Suprapubic skin (tissue), 3 donors: ENCODE measurements at regions not wholly inside any gene's neighbourhood (a gene's known extent, or its start where the extent isn't known, plus 50 kb on each side); places are given as distances from the start of the nearest gene placed in this dataset.

Experiments
- CTCF ChIP-seq, 2 donors: fragments of 200-600 bp in 1 of 2; fragments of 450-650 bp in 1 of 2; sonication (generic) in 1 of 2; IDR thresholded peaks; one replicate each; pipeline ENCODE4 v1.5.1; 2016 to 2019; ENCODE audit warnings: antibody characterized with exemption in 2 of 2, mild to moderate bottlenecking in 1 of 2, moderate library complexity in 1 of 2
- EP300 ChIP-seq: sonication (generic); formaldehyde crosslinking; IDR thresholded peaks from one replicate; pipeline ENCODE4 v1.6.1; 2017; ENCODE audit warnings: antibody characterized with exemption

GRCh38 chr20:24236201-24236600 is 233.2 kb upstream of the SYNDIG1 start:
- TF ChIP-seq CTCF (IDR thresholded peaks at IDR 0.05) (no peak), EP300 (no peak)
